ENCODE measurements at regions not wholly inside any gene's neighbourhood (a gene's known extent, or its start where the extent isn't known, plus 50 kb on each side); places are given as distances from the start of the nearest gene placed in this dataset.

DNA sequence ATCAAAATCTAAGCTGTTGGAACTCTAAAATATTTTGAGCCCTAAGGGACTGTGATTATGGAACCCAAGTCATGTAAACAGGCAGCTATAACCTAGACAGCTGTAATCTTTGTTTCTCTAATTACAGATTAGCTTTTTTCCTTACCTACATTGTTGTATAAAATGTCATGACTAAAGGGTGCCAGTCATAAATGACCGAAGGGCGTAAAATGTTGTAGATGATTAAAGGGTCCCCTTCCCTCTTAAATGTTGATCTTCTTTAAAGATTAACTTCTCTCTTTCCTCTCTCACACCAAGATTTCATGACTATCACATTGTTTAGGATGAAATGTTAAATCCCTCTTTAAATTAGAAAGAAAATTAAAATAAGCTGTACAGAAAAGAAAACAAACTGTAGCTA, 659.4 kb upstream of the NR3C2 start:
- BruUV-seq (replicated peaks): no TSS peak
- Histone ChIP-seq H3K4me3 (ENCODE audit: low read length) (no peak overlapping the region), H3K36me3 (ENCODE audit: low read depth, low read length) (no peaks in the 10 kb centered on the region), H2AFZ (ENCODE audit: low read length) (no peak overlapping the region), H3K4me1 (ENCODE audit: insufficient read depth, low read length) (no peaks in the 10 kb centered on the region), H3K27me3 (ENCODE audit: low read length) (no peaks in the 10 kb centered on the region), H4K20me1 (ENCODE audit: low read length) (no peaks in the 10 kb centered on the region), H3K27ac (ENCODE audit: low read length) (no peak overlapping the region), H3K4me2 (ENCODE audit: low read length) (no peak overlapping the region), H3K9me2 (replicated peaks; ENCODE audit: low read length) (no peaks in the 10 kb centered on the region), H3K9me3 (ENCODE audit: low read length) (no peaks in the 10 kb centered on the region), H3K9ac (ENCODE audit: low read length) (no peak overlapping the region), H3F3A (ENCODE audit: low read length, unreplicated experiment) (no peaks in the 10 kb centered on the region), H3K79me2 (ENCODE audit: low read length) (no peaks in the 10 kb centered on the region)
- no peak for TF ChIP-seq EZH2phosphoT487 (IDR thresholded peaks at IDR 0.05; ENCODE audit: borderline replicate concordance, low read length)
- TF ChIP-seq, protein P1, sequence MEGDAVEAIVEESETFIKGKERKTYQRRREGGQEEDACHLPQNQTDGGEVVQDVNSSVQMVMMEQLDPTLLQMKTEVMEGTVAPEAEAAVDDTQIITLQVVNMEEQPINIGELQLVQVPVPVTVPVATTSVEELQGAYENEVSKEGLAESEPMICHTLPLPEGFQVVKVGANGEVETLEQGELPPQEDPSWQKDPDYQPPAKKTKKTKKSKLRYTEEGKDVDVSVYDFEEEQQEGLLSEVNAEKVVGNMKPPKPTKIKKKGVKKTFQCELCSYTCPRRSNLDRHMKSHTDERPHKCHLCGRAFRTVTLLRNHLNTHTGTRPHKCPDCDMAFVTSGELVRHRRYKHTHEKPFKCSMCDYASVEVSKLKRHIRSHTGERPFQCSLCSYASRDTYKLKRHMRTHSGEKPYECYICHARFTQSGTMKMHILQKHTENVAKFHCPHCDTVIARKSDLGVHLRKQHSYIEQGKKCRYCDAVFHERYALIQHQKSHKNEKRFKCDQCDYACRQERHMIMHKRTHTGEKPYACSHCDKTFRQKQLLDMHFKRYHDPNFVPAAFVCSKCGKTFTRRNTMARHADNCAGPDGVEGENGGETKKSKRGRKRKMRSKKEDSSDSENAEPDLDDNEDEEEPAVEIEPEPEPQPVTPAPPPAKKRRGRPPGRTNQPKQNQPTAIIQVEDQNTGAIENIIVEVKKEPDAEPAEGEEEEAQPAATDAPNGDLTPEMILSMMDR (conservative IDR thresholded peaks at IDR 0.05; ENCODE audit: low read depth, low read length): no peak
- TF ChIP-seq EZH2 (IDR thresholded peaks at IDR 0.05; ENCODE audit: low read length, unreplicated experiment): no peak
- CTCF ChIA-PET: no interaction called here
- intact Hi-C loops (cut with micrococcal nuclease): no loop called here
- no peak for ATAC-seq
- no peak for DNase-seq
- POLR2A ChIA-PET (ENCODE audit: unreplicated experiment): no interaction called here

DNA sequence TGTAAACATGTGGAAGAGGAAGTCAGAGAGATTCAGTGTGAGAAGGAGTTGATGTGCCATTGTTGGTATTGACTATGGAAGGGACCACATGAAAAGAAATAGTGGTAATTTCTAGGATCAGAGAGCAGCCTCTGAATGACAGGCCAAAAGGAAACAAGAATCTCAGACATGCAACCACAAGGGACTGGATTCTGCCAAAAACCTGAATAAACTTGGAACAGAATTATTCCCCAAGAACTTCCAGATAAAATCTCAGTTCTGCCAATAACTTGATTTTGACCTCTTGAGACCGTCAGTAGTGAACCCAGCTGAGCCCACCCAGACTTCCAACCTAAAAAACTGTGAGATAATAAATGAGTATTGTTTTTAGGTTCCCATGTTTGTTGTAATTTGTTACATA, 653.6 kb upstream of the NR3C2 start:
- no TSS peak for BruUV-seq (replicated peaks)
- TF ChIP-seq EZH2 (IDR thresholded peaks at IDR 0.05; ENCODE audit: low read length, unreplicated experiment) (no peak), EZH2phosphoT487 (IDR thresholded peaks at IDR 0.05; ENCODE audit: borderline replicate concordance, low read length) (no peak)
- TF ChIP-seq, protein P1 (conservative IDR thresholded peaks at IDR 0.05; ENCODE audit: low read depth, low read length): no peak
- H3K27me3 ChIP-seq (ENCODE audit: low read length): no peaks in the 10 kb centered on the region
- H3K4me2 ChIP-seq (ENCODE audit: low read length): no peak overlapping the region
- CTCF ChIA-PET: no interaction called here
- H3K27ac ChIP-seq (ENCODE audit: low read length): no peak overlapping the region
- no peaks in the 10 kb centered on the region for H3K9me2 ChIP-seq (replicated peaks; ENCODE audit: low read length)
- H3F3A ChIP-seq (ENCODE audit: low read length, unreplicated experiment): no peaks in the 10 kb centered on the region
- intact Hi-C loops (cut with micrococcal nuclease): no loop called here
- H3K79me2 ChIP-seq (ENCODE audit: low read length): no peaks in the 10 kb centered on the region
- POLR2A ChIA-PET (ENCODE audit: unreplicated experiment): no interaction called here
- H3K9ac ChIP-seq (ENCODE audit: low read length): no peak overlapping the region
- DNase-seq (no peak), ATAC-seq (no peak)
- H2AFZ ChIP-seq (ENCODE audit: low read length): no peak overlapping the region
- H4K20me1 ChIP-seq (ENCODE audit: low read length): no peaks in the 10 kb centered on the region
- H3K4me3 ChIP-seq (ENCODE audit: low read length): no peak overlapping the region
- no peaks in the 10 kb centered on the region for H3K36me3 ChIP-seq (ENCODE audit: low read depth, low read length)
- no peaks in the 10 kb centered on the region for H3K4me1 ChIP-seq (ENCODE audit: insufficient read depth, low read length)
- H3K9me3 ChIP-seq (ENCODE audit: low read length): no peaks in the 10 kb centered on the region

- no peak overlapping the region for H3K27ac ChIP-seq (ENCODE audit: low read length)
- H3K9me2 ChIP-seq (replicated peaks; ENCODE audit: low read length): no peaks in the 10 kb centered on the region
- H3F3A ChIP-seq (ENCODE audit: low read length, unreplicated experiment): no peaks in the 10 kb centered on the region
- H3K4me3 ChIP-seq (ENCODE audit: low read length): no peak overlapping the region
- no peak overlapping the region for H2AFZ ChIP-seq (ENCODE audit: low read length)
- ChIA-PET POLR2A (ENCODE audit: unreplicated experiment) (no interaction called here), CTCF (no interaction called here)
- no peak overlapping the region for H3K9ac ChIP-seq (ENCODE audit: low read length)
- H3K4me1 ChIP-seq (ENCODE audit: insufficient read depth, low read length): no peaks in the 10 kb centered on the region
- no peak for DNase-seq
- no peaks in the 10 kb centered on the region for H3K27me3 ChIP-seq (ENCODE audit: low read length)
- intact Hi-C loops (cut with micrococcal nuclease): no loop called here
- H3K36me3 ChIP-seq (ENCODE audit: low read depth, low read length): no peaks in the 10 kb centered on the region
- no peak for ATAC-seq
- H3K9me3 ChIP-seq (ENCODE audit: low read length): no peaks in the 10 kb centered on the region
- BruUV-seq (replicated peaks): no TSS peak
- no peak overlapping the region for H3K4me2 ChIP-seq (ENCODE audit: low read length)
- no peaks in the 10 kb centered on the region for H3K79me2 ChIP-seq (ENCODE audit: low read length)
- TF ChIP-seq, protein P1 (conservative IDR thresholded peaks at IDR 0.05; ENCODE audit: low read depth, low read length): no peak
- TF ChIP-seq EZH2 (IDR thresholded peaks at IDR 0.05; ENCODE audit: low read length, unreplicated experiment) (no peak), EZH2phosphoT487 (IDR thresholded peaks at IDR 0.05; ENCODE audit: borderline replicate concordance, low read length) (no peak)
- H4K20me1 ChIP-seq (ENCODE audit: low read length): no peaks in the 10 kb centered on the region
Observed at GRCh38 chr4:149095001-149095400, 652.8 kb upstream of the NR3C2 start.

All from PC-3 (cell line).